A549 (cell line): ENCODE measurements at regions not wholly inside any gene's neighbourhood (a gene's known extent, or its start where the extent isn't known, plus 50 kb on each side); places are given as distances from the start of the nearest gene placed in this dataset.

Experiments
- ATAC-seq, 2 experiments: fragments of 200-7000 bp in 1 of 2; fragments of >200 bp in 1 of 2; cut with Nextera tagmentation in 1 of 2; cut with Tn5 transposase in 1 of 2; 3 replicates each; pipeline versions ENCODE4 v1.8.0 to v1.9.1; 2018 to 2020; ENCODE audit warnings: mild to moderate bottlenecking in 1 of 2, moderate library complexity in 1 of 2
- CTCF ChIA-PET: fragments of 300-600 bp; sonication (Branson Sonifier 250); formaldehyde crosslinking; extraction: SDS; loops from one replicate; lab custom pipeline; 2021; ENCODE audit warnings: antibody characterized with exemption, inconsistent platforms; lab: Yijun Ruan, JAX
- POLR2A ChIA-PET: fragments of 350-600 bp; formaldehyde crosslinking; extraction: SDS; loops from one replicate; lab custom pipeline; 2021; ENCODE audit warnings: antibody characterized with exemption, inconsistent platforms; lab: Yijun Ruan, JAX
- DNase-seq, 2 experiments: peaks; one replicate each; pipeline versions ENCODE4 v3.0.0 to v3.0.0-alpha.2; 2011 to 2016; ENCODE audit warnings: low read depth in 1 of 2, low spot score in 1 of 2
- FAIRE-seq: peaks from 2 replicates; lab custom pipeline; 2011; peaks lifted over from hg19 to GRCh38; lab: Jason Lieb, UNC
- H3K27ac ChIP-seq, 2 experiments: fragments of >200 bp; sonication (Bioruptor Twin); formaldehyde crosslinking; 3 replicates each; pipeline ENCODE4 v1.5.1; 2016 to 2017
- H3K4me1 ChIP-seq: fragments of >200 bp; sonication (Bioruptor Twin); formaldehyde crosslinking; 3 replicates; pipeline ENCODE4 v1.6.1; 2016
- H3K4me2 ChIP-seq: fragments of >200 bp; sonication (Bioruptor Twin); formaldehyde crosslinking; 3 replicates; pipeline ENCODE4 v1.6.1; 2016
- H3K4me3 ChIP-seq: fragments of >200 bp; sonication (Bioruptor Twin); formaldehyde crosslinking; 3 replicates; pipeline ENCODE4 v1.5.1; 2016
- H3K9me3 ChIP-seq: fragments of >200 bp; sonication (Bioruptor Twin); formaldehyde crosslinking; 3 replicates; pipeline ENCODE4 v1.6.1; 2016
- BHLHE40 ChIP-seq: IDR thresholded peaks from 2 replicates; pipeline ENCODE4 v1.6.1; 2012; ENCODE audit warnings: low read depth, low read length, inconsistent platforms
- CBX8 ChIP-seq: fragments of 200-600 bp; sonication (generic); IDR thresholded peaks from 2 replicates; pipeline ENCODE4 v1.6.1; 2016
- EP300 ChIP-seq, 2 experiments: fragments of >200 bp; sonication (Bioruptor Twin); formaldehyde crosslinking; IDR thresholded peaks; 2 replicates in 1 of 2; 3 replicates in 1 of 2; pipeline ENCODE4 v1.6.1; 2016 to 2017
- ESRRA ChIP-seq: fragments of 150-350 bp; IDR thresholded peaks from 2 replicates; pipeline ENCODE4 v1.6.1; 2014; ENCODE audit warnings: mild to moderate bottlenecking, low read length, borderline replicate concordance
- FOSB ChIP-seq: fragments of 250-450 bp; sonication (Bioruptor Pico); IDR thresholded peaks from 2 replicates; pipeline ENCODE4 v1.5.0; 2020; ENCODE audit warnings: mild to moderate bottlenecking, moderate library complexity
- GATA3 ChIP-seq: IDR thresholded peaks from 2 replicates; pipeline ENCODE4 v1.6.1; 2012; ENCODE audit warnings: borderline replicate concordance
- HEYL ChIP-seq: fragments of 250-450 bp; sonication (Bioruptor Pico); IDR thresholded peaks from 2 replicates; pipeline ENCODE4 v1.8.0; 2021; ENCODE audit warnings: mild to moderate bottlenecking, moderate library complexity
- KDM5A ChIP-seq: fragments of 200-600 bp; sonication (generic); IDR thresholded peaks from 2 replicates; pipeline ENCODE4 v1.6.1; 2016; ENCODE audit warnings: antibody characterized with exemption, mild to moderate bottlenecking
- MYC ChIP-seq: IDR thresholded peaks from 2 replicates; pipeline ENCODE4 v1.6.1; 2012; ENCODE audit warnings: mild to moderate bottlenecking, inconsistent platforms, low read length, improper control_type of control experiment, borderline replicate concordance
- NFE2L2 ChIP-seq: fragments of 150-350 bp; conservative IDR thresholded peaks from 2 replicates; pipeline ENCODE4 v1.6.1; 2014; ENCODE audit warnings: low read length
- NPAS2 ChIP-seq: fragments of 250-450 bp; sonication (Bioruptor Pico); IDR thresholded peaks from 2 replicates; pipeline ENCODE4 v1.8.0; 2022; ENCODE audit warnings: mild to moderate bottlenecking, moderate library complexity, borderline replicate concordance
- RAD21 ChIP-seq, 2 experiments: fragments of >200 bp in 1 of 2; sonication (Bioruptor Twin) in 1 of 2; formaldehyde crosslinking in 1 of 2; IDR thresholded peaks in 1 of 2; conservative IDR thresholded peaks in 1 of 2; 2 replicates in 1 of 2; 3 replicates in 1 of 2; pipeline ENCODE4 v1.6.1; 2012 to 2018; ENCODE audit warnings: inconsistent platforms in 1 of 2
- RCOR1 ChIP-seq: fragments of 150-350 bp; IDR thresholded peaks from 2 replicates; pipeline ENCODE4 v1.6.1; 2014; ENCODE audit warnings: antibody characterized with exemption, low read length, low read depth
- RNF2 ChIP-seq: fragments of 200-600 bp; sonication (generic); IDR thresholded peaks from 2 replicates; pipeline ENCODE4 v1.6.1; 2016; ENCODE audit warnings: low read depth, mild to moderate bottlenecking, antibody characterized with exemption, moderate library complexity, borderline replicate concordance
- TFCP2L1 ChIP-seq: fragments of 250-450 bp; sonication (Bioruptor Pico); IDR thresholded peaks from 2 replicates; pipeline ENCODE4 v1.5.0; 2021; ENCODE audit warnings: mild to moderate bottlenecking
- ZFP36 ChIP-seq: fragments of 450-650 bp; IDR thresholded peaks from 2 replicates; pipeline ENCODE4 v1.6.1; 2014; ENCODE audit warnings: borderline replicate concordance; ENCODE audit not compliant: partially characterized antibody
- WGBS: methylation state at CpG from one replicate; pipeline ENCODE4 v1.1.6; 2017; ENCODE audit errors: missing lambda C conversion rate; 5-methylcytosine and 5-hydroxymethylcytosine counted together
- TF ChIP-seq, protein P1 (sequence below): IDR thresholded peaks from 2 replicates; pipeline ENCODE4 v1.6.1; 2012; ENCODE audit warnings: low read depth, borderline replicate concordance
- TF ChIP-seq, protein P2 (sequence below): IDR thresholded peaks from 2 replicates; pipeline ENCODE4 v1.6.1; 2012
- TF ChIP-seq, protein P3 (sequence below): fragments of 250-450 bp; sonication (Bioruptor Pico); IDR thresholded peaks from 2 replicates; pipeline ENCODE4 v1.5.0; 2021; ENCODE audit warnings: mild to moderate bottlenecking, moderate library complexity, borderline replicate concordance
- TF ChIP-seq, protein P4 (sequence below): fragments of >200 bp; sonication (Bioruptor Twin); formaldehyde crosslinking; IDR thresholded peaks from 2 replicates; pipeline ENCODE4 v1.6.1; 2016

DNA sequence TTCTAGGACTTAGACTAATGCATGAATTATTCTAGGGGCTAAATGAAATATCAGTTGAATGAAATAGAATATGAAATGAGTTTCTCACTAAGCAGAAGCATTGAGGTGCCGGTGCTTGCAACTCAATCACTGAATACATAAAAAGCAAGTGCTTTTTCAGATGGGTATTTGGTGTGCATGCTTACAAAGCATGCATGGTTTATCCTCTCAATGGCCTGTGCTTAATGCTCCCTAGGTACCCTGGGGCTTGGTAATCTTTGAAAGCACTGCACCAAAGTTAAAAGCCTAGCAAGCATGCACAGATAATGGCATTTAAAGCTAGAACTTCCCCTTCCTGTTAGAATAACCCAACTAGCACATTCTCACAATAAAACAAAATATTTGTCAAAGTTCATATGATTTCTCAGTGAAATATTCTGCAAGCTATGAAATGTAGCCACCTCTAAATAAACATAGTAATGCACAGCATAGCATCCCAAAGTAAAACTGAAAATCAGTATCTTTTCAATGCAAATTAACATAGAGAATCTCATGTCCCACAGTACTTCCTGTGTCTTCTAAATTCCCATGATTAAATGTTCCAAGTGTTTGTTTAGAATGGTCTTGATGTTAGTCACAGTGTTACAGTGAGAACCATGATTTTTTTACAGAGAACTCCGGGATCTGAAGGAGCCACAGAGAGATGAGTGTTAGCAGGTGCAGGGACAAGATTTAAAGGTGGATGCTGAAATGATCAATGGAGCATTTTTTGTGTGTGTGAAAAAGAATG lies 143.4 kb upstream of the CDH6 start:
- no peak for DNase-seq
- no peak for ATAC-seq

DNA sequence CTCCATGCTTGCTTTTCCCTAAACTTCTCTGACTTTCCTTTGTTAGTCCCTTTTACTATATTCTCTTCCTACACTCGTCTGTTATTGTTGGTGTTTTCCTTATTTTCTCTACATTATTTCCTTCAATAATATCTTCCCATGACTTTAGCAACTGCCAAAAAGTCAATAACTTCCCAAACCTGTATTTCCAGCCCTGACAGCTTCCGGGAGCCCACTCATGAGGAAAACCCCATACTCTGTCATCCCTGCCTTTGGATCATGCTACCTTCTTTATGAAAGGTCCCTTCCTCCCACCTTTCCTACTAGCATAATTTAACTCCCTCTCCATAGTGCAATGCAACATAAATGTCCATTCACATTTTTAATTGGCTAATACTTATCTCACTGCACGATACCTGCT lies 144.0 kb upstream of the CDH6 start:
- Histone ChIP-seq H3K4me2 (no peak overlapping the region), H3K4me3 (no peak overlapping the region), H3K27ac (no peak overlapping the region), H3K9me3 (no peaks in the 10 kb centered on the region), H3K4me1 (no peaks in the 10 kb centered on the region)
- POLR2A ChIA-PET = no interaction called here
- ATAC-seq = no peak
- FAIRE-seq = no peak
- WGBS = 34% methylated on average over 3 of the region's 3 CpGs
- CTCF ChIA-PET = no interaction called here
- TF ChIP-seq TFCP2L1 (CRISPR knock-in tag) (no peak), RAD21 (conservative IDR thresholded peaks at IDR 0.05 in 1 of 2, IDR thresholded peaks at IDR 0.05 in 1 of 2) (no peak), EP300 (IDR thresholded peaks at IDR 0.05) (no peak), ZFP36 (no peak), ESRRA (no peak), BHLHE40 (no peak)
- TF ChIP-seq, protein P1, sequence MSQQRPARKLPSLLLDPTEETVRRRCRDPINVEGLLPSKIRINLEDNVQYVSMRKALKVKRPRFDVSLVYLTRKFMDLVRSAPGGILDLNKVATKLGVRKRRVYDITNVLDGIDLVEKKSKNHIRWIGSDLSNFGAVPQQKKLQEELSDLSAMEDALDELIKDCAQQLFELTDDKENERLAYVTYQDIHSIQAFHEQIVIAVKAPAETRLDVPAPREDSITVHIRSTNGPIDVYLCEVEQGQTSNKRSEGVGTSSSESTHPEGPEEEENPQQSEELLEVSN = no peak
- TF ChIP-seq, protein P2, sequence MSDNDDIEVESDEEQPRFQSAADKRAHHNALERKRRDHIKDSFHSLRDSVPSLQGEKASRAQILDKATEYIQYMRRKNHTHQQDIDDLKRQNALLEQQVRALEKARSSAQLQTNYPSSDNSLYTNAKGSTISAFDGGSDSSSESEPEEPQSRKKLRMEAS = no peak
- TF ChIP-seq, protein P3, sequence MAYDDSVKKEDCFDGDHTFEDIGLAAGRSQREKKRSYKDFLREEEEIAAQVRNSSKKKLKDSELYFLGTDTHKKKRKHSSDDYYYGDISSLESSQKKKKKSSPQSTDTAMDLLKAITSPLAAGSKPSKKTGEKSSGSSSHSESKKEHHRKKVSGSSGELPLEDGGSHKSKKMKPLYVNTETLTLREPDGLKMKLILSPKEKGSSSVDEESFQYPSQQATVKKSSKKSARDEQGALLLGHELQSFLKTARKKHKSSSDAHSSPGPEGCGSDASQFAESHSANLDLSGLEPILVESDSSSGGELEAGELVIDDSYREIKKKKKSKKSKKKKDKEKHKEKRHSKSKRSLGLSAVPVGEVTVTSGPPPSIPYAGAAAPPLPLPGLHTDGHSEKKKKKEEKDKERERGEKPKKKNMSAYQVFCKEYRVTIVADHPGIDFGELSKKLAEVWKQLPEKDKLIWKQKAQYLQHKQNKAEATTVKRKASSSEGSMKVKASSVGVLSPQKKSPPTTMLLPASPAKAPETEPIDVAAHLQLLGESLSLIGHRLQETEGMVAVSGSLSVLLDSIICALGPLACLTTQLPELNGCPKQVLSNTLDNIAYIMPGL (CRISPR knock-in tag) = no peak
- no peak for DNase-seq

More for the DNA sequence above, 143.4 kb upstream of the CDH6 start:
- CTCF ChIA-PET = no interaction called here
- Histone ChIP-seq H3K4me2 (no peak overlapping the region), H3K27ac (no peak overlapping the region), H3K9me3 (no peaks in the 10 kb centered on the region), H3K4me3 (no peak overlapping the region), H3K4me1 (no peaks in the 10 kb centered on the region)
- TF ChIP-seq, protein P1 = no peak
- TF ChIP-seq ESRRA = no peak
- no peak for TF ChIP-seq HEYL (CRISPR knock-in tag)
- TF ChIP-seq, protein P4, sequence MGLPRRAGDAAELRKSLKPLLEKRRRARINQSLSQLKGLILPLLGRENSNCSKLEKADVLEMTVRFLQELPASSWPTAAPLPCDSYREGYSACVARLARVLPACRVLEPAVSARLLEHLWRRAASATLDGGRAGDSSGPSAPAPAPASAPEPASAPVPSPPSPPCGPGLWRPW = no peak
- TF ChIP-seq FOSB (CRISPR knock-in tag) = no peak
- no peak for TF ChIP-seq RNF2
- TF ChIP-seq EP300 (IDR thresholded peaks at IDR 0.05) = no peak
- no peak for TF ChIP-seq MYC
- no peak for TF ChIP-seq NPAS2
- TF ChIP-seq RCOR1 = no peak
- no peak for TF ChIP-seq KDM5A
- no peak for TF ChIP-seq CBX8
- TF ChIP-seq NFE2L2 = no peak
- no peak for TF ChIP-seq ZFP36
- TF ChIP-seq GATA3 = no peak
- TF ChIP-seq BHLHE40 = no peak
- no peak for TF ChIP-seq RAD21 (conservative IDR thresholded peaks at IDR 0.05 in 1 of 2, IDR thresholded peaks at IDR 0.05 in 1 of 2)
- POLR2A ChIA-PET = no interaction called here
- 32% methylated on average over 2 of the region's 2 CpGs for WGBS
- FAIRE-seq = no peak
